ENCODE measurements at regions not wholly inside any gene's neighbourhood (a gene's known extent, or its start where the extent isn't known, plus 50 kb on each side); places are given as distances from the start of the nearest gene placed in this dataset.

- TF ChIP-seq, protein P1, sequence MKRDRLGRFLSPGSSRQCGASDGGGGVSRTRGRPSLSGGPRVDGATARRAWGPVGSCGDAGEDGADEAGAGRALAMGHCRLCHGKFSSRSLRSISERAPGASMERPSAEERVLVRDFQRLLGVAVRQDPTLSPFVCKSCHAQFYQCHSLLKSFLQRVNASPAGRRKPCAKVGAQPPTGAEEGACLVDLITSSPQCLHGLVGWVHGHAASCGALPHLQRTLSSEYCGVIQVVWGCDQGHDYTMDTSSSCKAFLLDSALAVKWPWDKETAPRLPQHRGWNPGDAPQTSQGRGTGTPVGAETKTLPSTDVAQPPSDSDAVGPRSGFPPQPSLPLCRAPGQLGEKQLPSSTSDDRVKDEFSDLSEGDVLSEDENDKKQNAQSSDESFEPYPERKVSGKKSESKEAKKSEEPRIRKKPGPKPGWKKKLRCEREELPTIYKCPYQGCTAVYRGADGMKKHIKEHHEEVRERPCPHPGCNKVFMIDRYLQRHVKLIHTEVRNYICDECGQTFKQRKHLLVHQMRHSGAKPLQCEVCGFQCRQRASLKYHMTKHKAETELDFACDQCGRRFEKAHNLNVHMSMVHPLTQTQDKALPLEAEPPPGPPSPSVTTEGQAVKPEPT (CRISPR knock-in tag; IDR thresholded peaks at IDR 0.05; ENCODE audit: low read depth), result no peak
- no peak for TF ChIP-seq SSRP1 (CRISPR knock-in tag; IDR thresholded peaks at IDR 0.05)
- no peak for TF ChIP-seq TFDP2 (CRISPR knock-in tag; IDR thresholded peaks at IDR 0.05)
- TF ChIP-seq ZSCAN29 (CRISPR knock-in tag; conservative IDR thresholded peaks at IDR 0.05), result no peak; the same call in 1 of the 2 replicates
- no peak; the same call in 1 of the 2 replicates for TF ChIP-seq ZBTB43 (CRISPR knock-in tag; conservative IDR thresholded peaks at IDR 0.05)
- TF ChIP-seq FOSL2 (CRISPR knock-in tag; IDR thresholded peaks at IDR 0.05), result 0 out of 2 replicates have a peak, but pooled peaks have one; percentile 26
- no peak; the same call in 1 of the 2 replicates for TF ChIP-seq MIXL1 (CRISPR knock-in tag; IDR thresholded peaks at IDR 0.05)
- TF ChIP-seq HOXA7 (CRISPR knock-in tag; IDR thresholded peaks at IDR 0.05), result no peak
- no peak for TF ChIP-seq ZNF75D (CRISPR knock-in tag; IDR thresholded peaks at IDR 0.05; ENCODE audit: borderline replicate concordance)
- TF ChIP-seq SP5 (CRISPR knock-in tag; IDR thresholded peaks at IDR 0.05; ENCODE audit: borderline replicate concordance, low read depth), result no peak
- 0 out of 2 replicates have a peak, but pooled peaks have one; percentile 29 for TF ChIP-seq PPARG (CRISPR knock-in tag; conservative IDR thresholded peaks at IDR 0.05)
- TF ChIP-seq, protein P2, sequence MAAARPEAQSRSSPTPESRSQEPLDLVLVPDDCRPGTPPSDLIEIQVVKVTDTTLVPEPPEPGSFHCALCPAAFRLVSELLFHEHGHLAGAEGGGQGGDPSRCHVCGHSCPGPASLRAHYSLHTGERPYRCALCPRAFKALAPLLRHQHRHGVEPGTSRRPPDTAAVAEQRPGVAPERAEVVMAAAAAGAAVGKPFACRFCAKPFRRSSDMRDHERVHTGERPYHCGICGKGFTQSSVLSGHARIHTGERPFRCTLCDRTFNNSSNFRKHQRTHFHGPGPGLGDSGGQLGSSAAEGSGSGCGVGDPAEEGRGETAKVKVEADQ (CRISPR knock-in tag; IDR thresholded peaks at IDR 0.05; ENCODE audit: borderline replicate concordance), result 0 out of 2 replicates have a peak, but pooled peaks have one; percentile 64
- TF ChIP-seq EZH2 (conservative IDR thresholded peaks at IDR 0.05; ENCODE audit: low read depth, low read length), result no peak
- TF ChIP-seq SP1 (IDR thresholded peaks at IDR 0.05), result no peak
- TF ChIP-seq SP1 (CRISPR knock-in tag; IDR thresholded peaks at IDR 0.05), result no peak
- no peak for TF ChIP-seq ZNF816 (CRISPR knock-in tag; IDR thresholded peaks at IDR 0.05; ENCODE audit: borderline replicate concordance)
- TF ChIP-seq ZNF329 (CRISPR knock-in tag; IDR thresholded peaks at IDR 0.05; ENCODE audit: low read depth), result no peak
- TF ChIP-seq KAT8 (CRISPR knock-in tag; IDR thresholded peaks at IDR 0.05), result peak; percentile 27; the same call in 1 of the 2 replicates
- no peak for TF ChIP-seq NR2F6 (IDR thresholded peaks at IDR 0.05)
- peak; percentile 35; the same call in 1 of the 2 replicates for TF ChIP-seq NR2F6 (CRISPR knock-in tag; IDR thresholded peaks at IDR 0.05)
- no peak for TF ChIP-seq REPIN1 (CRISPR knock-in tag; IDR thresholded peaks at IDR 0.05; ENCODE audit: borderline replicate concordance, low read depth)
- TF ChIP-seq EHMT2 (IDR thresholded peaks at IDR 0.05; ENCODE audit: borderline replicate concordance, low read depth, low read length), result 0 out of 2 replicates have a peak, but pooled peaks have one; percentile 39
- TF ChIP-seq ZNF556 (CRISPR knock-in tag; IDR thresholded peaks at IDR 0.05; ENCODE audit: borderline replicate concordance), result no peak
- TF ChIP-seq, protein P3, sequence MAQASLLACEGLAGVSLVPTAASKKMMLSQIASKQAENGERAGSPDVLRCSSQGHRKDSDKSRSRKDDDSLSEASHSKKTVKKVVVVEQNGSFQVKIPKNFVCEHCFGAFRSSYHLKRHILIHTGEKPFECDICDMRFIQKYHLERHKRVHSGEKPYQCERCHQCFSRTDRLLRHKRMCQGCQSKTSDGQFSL (CRISPR knock-in tag; IDR thresholded peaks at IDR 0.05), result no peak
- TF ChIP-seq ZFP90 (CRISPR knock-in tag; IDR thresholded peaks at IDR 0.05; ENCODE audit: borderline replicate concordance), result no peak
- TF ChIP-seq, protein P4, sequence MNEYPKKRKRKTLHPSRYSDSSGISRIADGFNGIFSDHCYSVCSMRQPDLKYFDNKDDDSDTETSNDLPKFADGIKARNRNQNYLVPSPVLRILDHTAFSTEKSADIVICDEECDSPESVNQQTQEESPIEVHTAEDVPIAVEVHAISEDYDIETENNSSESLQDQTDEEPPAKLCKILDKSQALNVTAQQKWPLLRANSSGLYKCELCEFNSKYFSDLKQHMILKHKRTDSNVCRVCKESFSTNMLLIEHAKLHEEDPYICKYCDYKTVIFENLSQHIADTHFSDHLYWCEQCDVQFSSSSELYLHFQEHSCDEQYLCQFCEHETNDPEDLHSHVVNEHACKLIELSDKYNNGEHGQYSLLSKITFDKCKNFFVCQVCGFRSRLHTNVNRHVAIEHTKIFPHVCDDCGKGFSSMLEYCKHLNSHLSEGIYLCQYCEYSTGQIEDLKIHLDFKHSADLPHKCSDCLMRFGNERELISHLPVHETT (CRISPR knock-in tag; conservative IDR thresholded peaks at IDR 0.05), result no peak
Measured at GRCh38 chr2:215831296-215831913, 181.9 kb downstream of the MREG start (continued).

Measured in HepG2 (cell line).